Stimulated activated memory B cell treated with anti-CD40 and anti-IgM and Interleukin-4, amounts not matched to agents 10 μg/mL and 1 μg/mL and 100 μg/mL, for 72 hours (primary cell): ENCODE measurements at regions not wholly inside any gene's neighbourhood (a gene's known extent, or its start where the extent isn't known, plus 50 kb on each side); places are given as distances from the start of the nearest gene placed in this dataset.

Experiments
- ATAC-seq: fragments of 150-1000 bp; cut with Tn5 transposase; 2 replicates; pipeline ENCODE4 v1.10.0; 2021
- H3K27ac Mint-ChIP-seq: one replicate; pipeline ENCODE4 v1.8.0; 2022; ENCODE audit warnings: mild to moderate bottlenecking, mixed read lengths
- H3K27me3 Mint-ChIP-seq: one replicate; pipeline ENCODE4 v1.8.0; 2022; ENCODE audit warnings: mixed read lengths
- H3K36me3 Mint-ChIP-seq: one replicate; pipeline ENCODE4 v1.8.0; 2022; ENCODE audit warnings: mixed read lengths
- H3K4me1 Mint-ChIP-seq: one replicate; pipeline ENCODE4 v1.8.0; 2022; ENCODE audit warnings: mixed read lengths
- H3K4me3 Mint-ChIP-seq: one replicate; pipeline ENCODE4 v1.8.0; 2022; ENCODE audit warnings: mild to moderate bottlenecking, moderate library complexity, mixed read lengths
- H3K9me3 Mint-ChIP-seq: one replicate; pipeline ENCODE4 v1.8.0; 2022; ENCODE audit warnings: mixed read lengths

GRCh38 chr2:216784456-216784855 lies 75.4 kb downstream of the TNP1 start:
- H3K4me1 Mint-ChIP-seq, result no peaks in the 10 kb centered on the region
- no peak overlapping the region for H3K4me3 Mint-ChIP-seq
- H3K9me3 Mint-ChIP-seq, result peaks cover 9% of the 10 kb centered on the region
- no peak overlapping the region for H3K27ac Mint-ChIP-seq
- H3K36me3 Mint-ChIP-seq, result no peaks in the 10 kb centered on the region
- ATAC-seq, result no peak
- peaks cover 25% of the 10 kb centered on the region for H3K27me3 Mint-ChIP-seq

GRCh38 chr2:216781709-216782108 lies 78.2 kb downstream of the TNP1 start:
- Mint-ChIP-seq H3K27ac (no peak overlapping the region), H3K4me3 (no peak overlapping the region), H3K9me3 (peaks cover 12% of the 10 kb centered on the region), H3K4me1 (no peaks in the 10 kb centered on the region), H3K36me3 (no peaks in the 10 kb centered on the region), H3K27me3 (peaks cover 28% of the 10 kb centered on the region)
- no peak for ATAC-seq

- no peak for ATAC-seq
- no peaks in the 10 kb centered on the region for H3K36me3 Mint-ChIP-seq
- H3K27me3 Mint-ChIP-seq, result peaks cover 19% of the 10 kb centered on the region
- H3K4me3 Mint-ChIP-seq, result no peak overlapping the region
- no peak overlapping the region for H3K27ac Mint-ChIP-seq
- H3K9me3 Mint-ChIP-seq, result peaks cover 12% of the 10 kb centered on the region
- no peaks in the 10 kb centered on the region for H3K4me1 Mint-ChIP-seq
Observed at GRCh38 chr2:216780843-216781242, 79.0 kb downstream of the TNP1 start.

GRCh38 chr2:216777637-216778273 lies 82.1 kb downstream of the TNP1 start:
- Mint-ChIP-seq H3K27me3 (peaks cover 26% of the 10 kb centered on the region), H3K4me3 (no peak overlapping the region), H3K36me3 (no peaks in the 10 kb centered on the region), H3K9me3 (peaks cover 12% of the 10 kb centered on the region), H3K27ac (no peak overlapping the region), H3K4me1 (no peaks in the 10 kb centered on the region)
- ATAC-seq, result peak; percentile 45

GRCh38 chr2:216776066-216776850 lies 80.9 kb upstream of the IGFBP5 start:
- no peak overlapping the region for H3K27ac Mint-ChIP-seq
- H3K4me3 Mint-ChIP-seq, result no peak overlapping the region
- H3K4me1 Mint-ChIP-seq, result no peaks in the 10 kb centered on the region
- H3K27me3 Mint-ChIP-seq, result peaks cover 35% of the 10 kb centered on the region
- ATAC-seq, result no peak
- no peaks in the 10 kb centered on the region for H3K36me3 Mint-ChIP-seq
- H3K9me3 Mint-ChIP-seq, result peaks cover 17% of the 10 kb centered on the region

GRCh38 chr2:216775043-216775453 lies 79.7 kb upstream of the IGFBP5 start:
- Mint-ChIP-seq H3K27me3 (peaks cover 27% of the 10 kb centered on the region), H3K36me3 (no peaks in the 10 kb centered on the region), H3K9me3 (peaks cover 13% of the 10 kb centered on the region), H3K27ac (no peak overlapping the region), H3K4me3 (no peak overlapping the region), H3K4me1 (no peaks in the 10 kb centered on the region)
- no peak for ATAC-seq

- no peak for ATAC-seq
- no peaks in the 10 kb centered on the region for H3K36me3 Mint-ChIP-seq
- H3K9me3 Mint-ChIP-seq, result peaks cover 9% of the 10 kb centered on the region
- H3K27ac Mint-ChIP-seq, result no peak overlapping the region
- peaks cover 23% of the 10 kb centered on the region for H3K27me3 Mint-ChIP-seq
- no peak overlapping the region for H3K4me3 Mint-ChIP-seq
- no peaks in the 10 kb centered on the region for H3K4me1 Mint-ChIP-seq
Observed at GRCh38 chr2:216774620-216775019, 79.3 kb upstream of the IGFBP5 start.

GRCh38 chr2:216774180-216774579 lies 78.8 kb upstream of the IGFBP5 start:
- no peak overlapping the region for H3K27ac Mint-ChIP-seq
- peaks cover 19% of the 10 kb centered on the region for H3K27me3 Mint-ChIP-seq
- no peak for ATAC-seq
- no peaks in the 10 kb centered on the region for H3K4me1 Mint-ChIP-seq
- no peaks in the 10 kb centered on the region for H3K36me3 Mint-ChIP-seq
- H3K4me3 Mint-ChIP-seq, result no peak overlapping the region
- H3K9me3 Mint-ChIP-seq, result peaks cover 8% of the 10 kb centered on the region

- Mint-ChIP-seq H3K27me3 (peaks cover 29% of the 10 kb centered on the region), H3K4me3 (no peak overlapping the region), H3K36me3 (no peaks in the 10 kb centered on the region), H3K4me1 (no peaks in the 10 kb centered on the region), H3K9me3 (peaks cover 6% of the 10 kb centered on the region), H3K27ac (no peak overlapping the region)
- ATAC-seq, result no peak
Observed at GRCh38 chr2:216773072-216773471, 77.7 kb upstream of the IGFBP5 start.

- Mint-ChIP-seq H3K9me3 (peaks cover 6% of the 10 kb centered on the region), H3K27me3 (peaks cover 34% of the 10 kb centered on the region), H3K36me3 (no peaks in the 10 kb centered on the region), H3K27ac (no peak overlapping the region), H3K4me1 (no peaks in the 10 kb centered on the region), H3K4me3 (no peak overlapping the region)
- ATAC-seq, result no peak
Observed at GRCh38 chr2:216770717-216771116, 75.4 kb upstream of the IGFBP5 start.

GRCh38 chr2:216770050-216770449 lies 74.7 kb upstream of the IGFBP5 start:
- Mint-ChIP-seq H3K4me3 (no peak overlapping the region), H3K27ac (no peak overlapping the region)

GRCh38 chr2:216769626-216770025 lies 74.3 kb upstream of the IGFBP5 start:
- Mint-ChIP-seq H3K4me1 (no peaks in the 10 kb centered on the region), H3K4me3 (no peak overlapping the region), H3K9me3 (peaks cover 6% of the 10 kb centered on the region), H3K36me3 (no peaks in the 10 kb centered on the region), H3K27ac (no peak overlapping the region), H3K27me3 (peaks cover 42% of the 10 kb centered on the region)
- ATAC-seq, result no peak

More at GRCh38 chr2:216770050-216770449, 74.7 kb upstream of the IGFBP5 start:
- peaks cover 41% of the 10 kb centered on the region for H3K27me3 Mint-ChIP-seq
- H3K4me1 Mint-ChIP-seq, result no peaks in the 10 kb centered on the region
- no peaks in the 10 kb centered on the region for H3K36me3 Mint-ChIP-seq
- ATAC-seq, result no peak
- H3K9me3 Mint-ChIP-seq, result peaks cover 6% of the 10 kb centered on the region

GRCh38 chr2:216768908-216769411 lies 73.6 kb upstream of the IGFBP5 start:
- H3K9me3 Mint-ChIP-seq, result peaks cover 6% of the 10 kb centered on the region
- H3K4me3 Mint-ChIP-seq, result no peak overlapping the region
- no peaks in the 10 kb centered on the region for H3K4me1 Mint-ChIP-seq
- no peak for ATAC-seq
- H3K36me3 Mint-ChIP-seq, result no peaks in the 10 kb centered on the region
- no peak overlapping the region for H3K27ac Mint-ChIP-seq
- peaks cover 40% of the 10 kb centered on the region for H3K27me3 Mint-ChIP-seq

- no peak overlapping the region for H3K27ac Mint-ChIP-seq
- no peaks in the 10 kb centered on the region for H3K4me1 Mint-ChIP-seq
- no peaks in the 10 kb centered on the region for H3K9me3 Mint-ChIP-seq
- H3K27me3 Mint-ChIP-seq, result peaks cover 46% of the 10 kb centered on the region
- H3K4me3 Mint-ChIP-seq, result no peak overlapping the region
- no peaks in the 10 kb centered on the region for H3K36me3 Mint-ChIP-seq
- no peak for ATAC-seq
Observed at GRCh38 chr2:216765761-216766262, 70.5 kb upstream of the IGFBP5 start.

GRCh38 chr2:216763396-216763795 lies 68.0 kb upstream of the IGFBP5 start:
- no peaks in the 10 kb centered on the region for H3K4me1 Mint-ChIP-seq
- no peaks in the 10 kb centered on the region for H3K9me3 Mint-ChIP-seq
- no peaks in the 10 kb centered on the region for H3K36me3 Mint-ChIP-seq
- ATAC-seq, result no peak
- no peak overlapping the region for H3K4me3 Mint-ChIP-seq
- H3K27me3 Mint-ChIP-seq, result peaks cover 38% of the 10 kb centered on the region
- H3K27ac Mint-ChIP-seq, result no peak overlapping the region

- H3K27me3 Mint-ChIP-seq, result peaks cover 34% of the 10 kb centered on the region
- no peak for ATAC-seq
- no peaks in the 10 kb centered on the region for H3K36me3 Mint-ChIP-seq
- H3K4me1 Mint-ChIP-seq, result no peaks in the 10 kb centered on the region
- H3K9me3 Mint-ChIP-seq, result no peaks in the 10 kb centered on the region
- no peak overlapping the region for H3K27ac Mint-ChIP-seq
- no peak overlapping the region for H3K4me3 Mint-ChIP-seq
Observed at GRCh38 chr2:216761809-216762208, 66.5 kb upstream of the IGFBP5 start.
